Neural progenitor cell (in vitro differentiated cells): ENCODE measurements at regions not wholly inside any gene's neighbourhood (a gene's known extent, or its start where the extent isn't known, plus 50 kb on each side); places are given as distances from the start of the nearest gene placed in this dataset.

Experiments
- DNase-seq: peaks from one replicate; pipeline ENCODE4 v3.0.0-alpha.2; 2016; ENCODE audit warnings: low spot score
- H2AFZ ChIP-seq: fragments of 200-600 bp; sonication (generic); replicated peaks from 2 replicates; pipeline ENCODE4 v1.6.1; 2016; ENCODE audit warnings: antibody characterized with exemption
- H3F3A ChIP-seq: fragments of 200-600 bp; sonication (generic); 2 replicates; pipeline ENCODE4 v1.6.1; 2016; ENCODE audit warnings: antibody characterized with exemption, low read depth
- H3K27ac ChIP-seq: fragments of 200-600 bp; sonication (generic); 2 replicates; pipeline ENCODE4 v1.5.1; 2016; ENCODE audit warnings: mild to moderate bottlenecking
- H3K27me3 ChIP-seq: fragments of 200-600 bp; sonication (generic); 2 replicates; pipeline ENCODE4 v1.6.1; 2016; ENCODE audit warnings: mild to moderate bottlenecking, moderate library complexity
- H3K36me3 ChIP-seq: fragments of 200-600 bp; sonication (generic); 2 replicates; pipeline ENCODE4 v1.5.1; 2016
- H3K4me1 ChIP-seq: fragments of 200-600 bp; sonication (generic); 2 replicates; pipeline ENCODE4 v1.6.1; 2016; ENCODE audit warnings: mixed run types
- H3K4me2 ChIP-seq: fragments of 200-600 bp; sonication (generic); 2 replicates; pipeline ENCODE4 v1.6.1; 2016
- H3K4me3 ChIP-seq: fragments of 200-600 bp; sonication (generic); 2 replicates; pipeline ENCODE4 v1.5.1; 2016
- H3K79me2 ChIP-seq: fragments of 200-600 bp; sonication (generic); 2 replicates; pipeline ENCODE4 v1.6.1; 2016; ENCODE audit warnings: low read depth
- H3K9ac ChIP-seq: fragments of 200-600 bp; sonication (generic); 2 replicates; pipeline ENCODE4 v1.6.1; 2016
- H3K9me3 ChIP-seq: fragments of 200-600 bp; sonication (generic); 2 replicates; pipeline ENCODE4 v1.5.1; 2016; ENCODE audit warnings: low read depth
- H4K20me1 ChIP-seq: fragments of 200-600 bp; sonication (generic); 2 replicates; pipeline ENCODE4 v1.6.1; 2016; ENCODE audit warnings: low read depth
- H3K27ac Mint-ChIP-seq: 3 replicates; pipeline ENCODE4 v1.8.0; 2021; ENCODE audit warnings: mixed read lengths
- H3K27me3 Mint-ChIP-seq: 2 replicates; pipeline ENCODE4 v1.8.0; 2022; ENCODE audit warnings: low read depth, mild to moderate bottlenecking, inconsistent platforms, moderate library complexity, mixed read lengths; ENCODE audit not compliant: insufficient read depth
- H3K36me3 Mint-ChIP-seq: 3 replicates; pipeline ENCODE4 v1.8.0; 2021; ENCODE audit warnings: mixed read lengths
- H3K4me1 Mint-ChIP-seq: 3 replicates; pipeline ENCODE4 v1.8.0; 2021; ENCODE audit warnings: mixed read lengths
- H3K4me3 Mint-ChIP-seq: 3 replicates; pipeline ENCODE4 v1.8.0; 2021; ENCODE audit warnings: mild to moderate bottlenecking, moderate library complexity, mixed read lengths
- H3K9me3 Mint-ChIP-seq: 3 replicates; pipeline ENCODE4 v1.8.0; 2020; ENCODE audit warnings: mixed read lengths
- CTCF ChIP-seq: fragments of 200-600 bp; sonication (generic); IDR thresholded peaks from 2 replicates; pipeline ENCODE4 v1.5.1; 2017; ENCODE audit warnings: antibody characterized with exemption, mild to moderate bottlenecking
- EZH2 ChIP-seq: fragments of 200-600 bp; sonication (generic); IDR thresholded peaks from 2 replicates; pipeline ENCODE4 v1.6.1; 2017; ENCODE audit warnings: antibody characterized with exemption, mild to moderate bottlenecking, moderate library complexity
- EZH2phosphoT487 ChIP-seq: fragments of 200-600 bp; sonication (generic); IDR thresholded peaks from 2 replicates; pipeline ENCODE4 v1.6.1; 2017; ENCODE audit warnings: antibody characterized with exemption

GRCh38 chr12:71038960-71039359, 118.4 kb upstream of the PTPRR start:
- Histone ChIP-seq H3K9me3 (no peaks in the 10 kb centered on the region), H3K4me3 (no peak overlapping the region), H3K79me2 (no peaks in the 10 kb centered on the region), H2AFZ (no peak overlapping the region), H4K20me1 (no peaks in the 10 kb centered on the region), H3K4me2 (no peak overlapping the region), H3K27ac (no peak overlapping the region), H3K9ac (no peak overlapping the region), H3K27me3 (no peaks in the 10 kb centered on the region), H3K4me1 (peaks cover 5% of the 10 kb centered on the region), H3K36me3 (no peaks in the 10 kb centered on the region), H3F3A (no peaks in the 10 kb centered on the region)
- Mint-ChIP-seq H3K9me3 (peaks cover 4% of the 10 kb centered on the region), H3K36me3 (no peaks in the 10 kb centered on the region), H3K4me1 (peaks cover 19% of the 10 kb centered on the region), H3K27ac (no peak overlapping the region), H3K27me3 (no peaks in the 10 kb centered on the region), H3K4me3 (no peak overlapping the region)
- no peak for TF ChIP-seq CTCF
- no peak for TF ChIP-seq EZH2
- TF ChIP-seq EZH2phosphoT487: no peak
- DNase-seq: no peak

GRCh38 chr12:71036526-71036925, 116.0 kb upstream of the PTPRR start:
- H2AFZ ChIP-seq: no peak overlapping the region
- H3K9me3 Mint-ChIP-seq: peaks cover 4% of the 10 kb centered on the region
- no peaks in the 10 kb centered on the region for H3K9me3 ChIP-seq
- H4K20me1 ChIP-seq: no peaks in the 10 kb centered on the region
- no peak overlapping the region for H3K4me2 ChIP-seq
- H3K4me3 Mint-ChIP-seq: no peak overlapping the region
- peaks cover 19% of the 10 kb centered on the region for H3K4me1 Mint-ChIP-seq
- no peaks in the 10 kb centered on the region for H3K36me3 ChIP-seq
- H3F3A ChIP-seq: no peaks in the 10 kb centered on the region
- H3K9ac ChIP-seq: no peak overlapping the region
- no peaks in the 10 kb centered on the region for H3K36me3 Mint-ChIP-seq
- no peaks in the 10 kb centered on the region for H3K79me2 ChIP-seq
- peaks cover 5% of the 10 kb centered on the region for H3K4me1 ChIP-seq
- no peak for DNase-seq
- TF ChIP-seq CTCF (no peak), EZH2phosphoT487 (no peak), EZH2 (no peak)
- no peak overlapping the region for H3K4me3 ChIP-seq
- H3K27me3 Mint-ChIP-seq: no peaks in the 10 kb centered on the region
- no peak overlapping the region for H3K27ac Mint-ChIP-seq
- no peak overlapping the region for H3K27ac ChIP-seq
- H3K27me3 ChIP-seq: no peaks in the 10 kb centered on the region

- peaks cover 2% of the 10 kb centered on the region for H3K9me3 Mint-ChIP-seq
- H3K36me3 Mint-ChIP-seq: no peaks in the 10 kb centered on the region
- no peak overlapping the region for H3K9ac ChIP-seq
- H3F3A ChIP-seq: no peaks in the 10 kb centered on the region
- H4K20me1 ChIP-seq: no peaks in the 10 kb centered on the region
- no peaks in the 10 kb centered on the region for H3K27me3 Mint-ChIP-seq
- no peaks in the 10 kb centered on the region for H3K9me3 ChIP-seq
- no peak for TF ChIP-seq EZH2
- TF ChIP-seq CTCF: no peak
- TF ChIP-seq EZH2phosphoT487: no peak
- H3K27ac Mint-ChIP-seq: no peak overlapping the region
- peaks cover 11% of the 10 kb centered on the region for H3K4me1 ChIP-seq
- H3K4me3 ChIP-seq: no peak overlapping the region
- H3K4me2 ChIP-seq: no peak overlapping the region
- DNase-seq: no peak
- no peaks in the 10 kb centered on the region for H3K36me3 ChIP-seq
- H3K4me1 Mint-ChIP-seq: peaks cover 24% of the 10 kb centered on the region
- H2AFZ ChIP-seq: no peak overlapping the region
- H3K79me2 ChIP-seq: no peaks in the 10 kb centered on the region
- H3K4me3 Mint-ChIP-seq: no peak overlapping the region
- no peaks in the 10 kb centered on the region for H3K27me3 ChIP-seq
- H3K27ac ChIP-seq: no peak overlapping the region
These were observed 112.4 kb upstream of the PTPRR start for GRCh38 chr12:71032933-71033332.
